ENCODE measurements at regions not wholly inside any gene's neighbourhood (a gene's known extent, or its start where the extent isn't known, plus 50 kb on each side); places are given as distances from the start of the nearest gene placed in this dataset.

DNA sequence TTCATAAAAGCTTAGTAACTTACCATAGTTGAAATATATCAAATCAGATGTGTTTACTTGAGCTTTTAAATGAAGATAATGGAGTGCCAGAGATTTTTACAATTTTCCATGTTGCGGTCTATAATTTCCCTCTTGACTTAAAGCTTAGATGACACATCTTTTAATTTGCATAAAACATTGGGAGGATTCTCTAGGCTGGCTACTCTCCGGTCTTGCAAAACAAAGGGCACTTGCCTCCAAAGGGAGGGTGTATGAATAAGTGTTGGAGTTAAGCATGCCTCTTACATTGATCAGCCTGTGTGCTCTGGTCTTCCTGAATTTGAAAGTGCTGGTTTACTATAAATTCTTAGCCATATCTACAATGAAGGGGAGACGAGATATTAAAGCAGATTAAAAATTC is 336.4 kb upstream of the NAV3 start:
- TF ChIP-seq YY1 (IDR thresholded peaks at IDR 0.05; ENCODE audit: insufficient read depth, insufficient read length) (no peak), SUZ12 (IDR thresholded peaks at IDR 0.05; ENCODE audit: extremely low read depth, insufficient read depth, insufficient read length) (no peak)

Measured in NT2/D1 (cell line).